ENCODE measurements at regions not wholly inside any gene's neighbourhood (a gene's known extent, or its start where the extent isn't known, plus 50 kb on each side); places are given as distances from the start of the nearest gene placed in this dataset.

DNA sequence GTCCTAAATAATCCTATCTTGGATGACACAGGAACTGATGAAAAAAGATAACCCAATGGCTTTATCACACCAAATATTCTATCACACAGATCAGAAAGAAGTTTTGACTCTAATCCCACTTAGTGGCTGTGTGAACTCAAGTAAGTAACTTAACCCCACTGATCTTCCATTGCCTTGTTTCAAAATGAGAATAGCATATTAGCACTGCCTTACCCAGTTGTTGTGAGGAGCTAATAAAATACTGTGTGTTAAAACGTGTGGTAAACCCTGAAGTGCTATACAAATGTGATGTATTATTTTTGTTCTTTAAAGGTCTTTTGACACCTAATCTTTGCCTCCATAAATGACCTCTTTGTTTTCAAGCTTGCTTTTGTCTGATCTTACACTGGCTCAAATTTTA, 60.9 kb upstream of the ARID2 start:
- intact Hi-C loops (cut with micrococcal nuclease): loop anchor here (1.0 to 5.0 kb wide), 4 partner anchors 14 to 454 kb away; partner anchors contain the start of gene SCAF11

GRCh38 chr12:45669093-45669492, 60.4 kb upstream of the ARID2 start:
- intact Hi-C loops (cut with micrococcal nuclease): loop anchor here (1.0 to 5.0 kb wide), 4 partner anchors 14 to 454 kb away; partner anchors contain the start of gene SCAF11

- intact Hi-C loops (cut with micrococcal nuclease): loop anchor here (1.0 to 5.0 kb wide), 5 partner anchors 15 to 455 kb away; partner anchors contain the start of gene SCAF11
These were observed 59.7 kb upstream of the ARID2 start for GRCh38 chr12:45669792-45670191.

- intact Hi-C loops (cut with micrococcal nuclease): loop anchor here (1.0 kb wide), 1 partner anchor 57 kb away; no protein-coding TSS in a partner anchor
These were observed 59.0 kb upstream of the ARID2 start for GRCh38 chr12:45670346-45671065.

- intact Hi-C loops (cut with micrococcal nuclease): no loop called here
These were observed 58.3 kb upstream of the ARID2 start for GRCh38 chr12:45671254-45671653.

GRCh38 chr12:45674181-45674977, 55.1 kb upstream of the ARID2 start:
- intact Hi-C loops (cut with micrococcal nuclease): no loop called here

GRCh38 chr12:45675534-45675933, 54.0 kb upstream of the ARID2 start:
- intact Hi-C loops (cut with micrococcal nuclease): no loop called here

Measured in T-helper 2 cell treated with Interferon-gamma antibody and Interleukin-4, amounts not matched to agents 100 ng/mL and 5 ng/mL, for 36 hours (primary cell).